Liver (tissue), 3 donors: ENCODE measurements at regions not wholly inside any gene's neighbourhood (a gene's known extent, or its start where the extent isn't known, plus 50 kb on each side); places are given as distances from the start of the nearest gene placed in this dataset.
"Not testable (repeated sequence)": the region's sequence is repeated elsewhere in the genome, so short reads cannot be mapped to it uniquely, and the experiment has no call there.

Source experiments
- GABPA ChIP-seq, 2 donors: IDR thresholded peaks in 1 of 2; conservative IDR thresholded peaks in 1 of 2; 2 replicates each; pipeline ENCODE4 v1.6.1; 2016; ENCODE audit warnings: antibody characterized with exemption in 2 of 2, mild to moderate bottlenecking in 1 of 2, moderate library complexity in 1 of 2
- HNF4A ChIP-seq, 2 donors: conservative IDR thresholded peaks; 2 replicates each; pipeline ENCODE4 v1.6.1; 2016; ENCODE audit warnings: antibody characterized with exemption in 2 of 2, mild to moderate bottlenecking in 2 of 2
- JUND ChIP-seq, 2 donors: IDR thresholded peaks; 2 replicates each; pipeline ENCODE4 v1.6.1; 2016; ENCODE audit warnings: antibody characterized with exemption in 2 of 2
- RAD21 ChIP-seq, 2 donors: IDR thresholded peaks; 2 replicates each; pipeline ENCODE4 v1.6.1; 2016; ENCODE audit warnings: antibody characterized with exemption in 2 of 2, mild to moderate bottlenecking in 2 of 2
- SP1 ChIP-seq: IDR thresholded peaks from 2 replicates; pipeline ENCODE4 v1.6.1; 2018; ENCODE audit warnings: antibody characterized with exemption, mild to moderate bottlenecking
- TF ChIP-seq, protein P1 (sequence below): fragments of 150-350 bp; IDR thresholded peaks from 2 replicates; pipeline ENCODE4 v1.5.1; 2017; ENCODE audit warnings: improper control_type of control experiment, low read depth, low read length; ENCODE audit not compliant: missing input control
- TF ChIP-seq, protein P2 (sequence below): IDR thresholded peaks from 2 replicates; pipeline ENCODE4 v1.6.1; 2016; ENCODE audit warnings: antibody characterized with exemption
- TF ChIP-seq, protein P3 (sequence below): IDR thresholded peaks from 2 replicates; pipeline ENCODE4 v1.6.1; 2016; ENCODE audit warnings: antibody characterized with exemption
- donor health status: healthy.
- donor health status: healthy.

DNA sequence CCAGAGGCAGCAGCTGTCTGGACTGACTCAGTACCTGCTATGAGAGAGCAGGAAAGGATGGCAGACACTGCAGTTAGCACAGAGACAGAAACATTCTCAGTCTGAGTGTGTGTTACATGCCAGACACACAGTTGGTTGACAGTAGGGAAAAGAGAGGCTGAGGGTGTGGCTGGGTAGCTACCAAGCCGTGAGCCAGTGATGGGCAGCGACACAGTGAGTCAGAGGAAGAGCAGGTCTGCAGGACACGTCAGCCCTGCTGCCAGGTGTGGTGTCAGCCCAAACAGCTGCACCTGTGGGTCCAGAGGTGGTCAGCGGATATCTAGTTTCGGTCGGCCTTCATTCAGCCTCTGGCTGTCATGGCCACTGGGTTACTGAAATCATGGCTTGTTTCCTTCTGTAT, 124.4 kb upstream of the SPATA31A3 start:
- TF ChIP-seq JUND (IDR thresholded peaks at IDR 0.05); HNF4A (conservative IDR thresholded peaks at IDR 0.05); SP1; RAD21 (IDR thresholded peaks at IDR 0.05); GABPA (IDR thresholded peaks at IDR 0.05 in 1 of 2, conservative IDR thresholded peaks at IDR 0.05 in 1 of 2): not testable (repeated sequence)
- TF ChIP-seq, protein P1, sequence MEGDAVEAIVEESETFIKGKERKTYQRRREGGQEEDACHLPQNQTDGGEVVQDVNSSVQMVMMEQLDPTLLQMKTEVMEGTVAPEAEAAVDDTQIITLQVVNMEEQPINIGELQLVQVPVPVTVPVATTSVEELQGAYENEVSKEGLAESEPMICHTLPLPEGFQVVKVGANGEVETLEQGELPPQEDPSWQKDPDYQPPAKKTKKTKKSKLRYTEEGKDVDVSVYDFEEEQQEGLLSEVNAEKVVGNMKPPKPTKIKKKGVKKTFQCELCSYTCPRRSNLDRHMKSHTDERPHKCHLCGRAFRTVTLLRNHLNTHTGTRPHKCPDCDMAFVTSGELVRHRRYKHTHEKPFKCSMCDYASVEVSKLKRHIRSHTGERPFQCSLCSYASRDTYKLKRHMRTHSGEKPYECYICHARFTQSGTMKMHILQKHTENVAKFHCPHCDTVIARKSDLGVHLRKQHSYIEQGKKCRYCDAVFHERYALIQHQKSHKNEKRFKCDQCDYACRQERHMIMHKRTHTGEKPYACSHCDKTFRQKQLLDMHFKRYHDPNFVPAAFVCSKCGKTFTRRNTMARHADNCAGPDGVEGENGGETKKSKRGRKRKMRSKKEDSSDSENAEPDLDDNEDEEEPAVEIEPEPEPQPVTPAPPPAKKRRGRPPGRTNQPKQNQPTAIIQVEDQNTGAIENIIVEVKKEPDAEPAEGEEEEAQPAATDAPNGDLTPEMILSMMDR = not testable (repeated sequence)
- TF ChIP-seq, protein P2, sequence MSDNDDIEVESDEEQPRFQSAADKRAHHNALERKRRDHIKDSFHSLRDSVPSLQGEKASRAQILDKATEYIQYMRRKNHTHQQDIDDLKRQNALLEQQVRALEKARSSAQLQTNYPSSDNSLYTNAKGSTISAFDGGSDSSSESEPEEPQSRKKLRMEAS = not testable (repeated sequence)
- TF ChIP-seq, protein P3, sequence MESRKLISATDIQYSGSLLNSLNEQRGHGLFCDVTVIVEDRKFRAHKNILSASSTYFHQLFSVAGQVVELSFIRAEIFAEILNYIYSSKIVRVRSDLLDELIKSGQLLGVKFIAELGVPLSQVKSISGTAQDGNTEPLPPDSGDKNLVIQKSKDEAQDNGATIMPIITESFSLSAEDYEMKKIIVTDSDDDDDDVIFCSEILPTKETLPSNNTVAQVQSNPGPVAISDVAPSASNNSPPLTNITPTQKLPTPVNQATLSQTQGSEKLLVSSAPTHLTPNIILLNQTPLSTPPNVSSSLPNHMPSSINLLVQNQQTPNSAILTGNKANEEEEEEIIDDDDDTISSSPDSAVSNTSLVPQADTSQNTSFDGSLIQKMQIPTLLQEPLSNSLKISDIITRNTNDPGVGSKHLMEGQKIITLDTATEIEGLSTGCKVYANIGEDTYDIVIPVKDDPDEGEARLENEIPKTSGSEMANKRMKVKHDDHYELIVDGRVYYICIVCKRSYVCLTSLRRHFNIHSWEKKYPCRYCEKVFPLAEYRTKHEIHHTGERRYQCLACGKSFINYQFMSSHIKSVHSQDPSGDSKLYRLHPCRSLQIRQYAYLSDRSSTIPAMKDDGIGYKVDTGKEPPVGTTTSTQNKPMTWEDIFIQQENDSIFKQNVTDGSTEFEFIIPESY = not testable (repeated sequence)
